ENCODE measurements at regions not wholly inside any gene's neighbourhood (a gene's known extent, or its start where the extent isn't known, plus 50 kb on each side); places are given as distances from the start of the nearest gene placed in this dataset.

GRCh38 chr2:16181741-16182090 is 241.4 kb downstream of the MYCN start:
- H3K9ac ChIP-seq (ENCODE audit: extremely low read depth, insufficient read length, low read length), result no peak overlapping the region
- H3K79me1 ChIP-seq (ENCODE audit: insufficient read depth, low read depth, low read length, poor library complexity, severe bottlenecking), result no peaks in the 10 kb centered on the region
- no peak overlapping the region for H2BK15ac ChIP-seq (ENCODE audit: low read depth, low read length)
- H3K23ac ChIP-seq (ENCODE audit: insufficient read length, low read depth, low read length), result no peak overlapping the region
- WGBS (ENCODE audit: extremely low coverage, insufficient read length, low lambda C conversion rate), result no CpG with 5 or more reads among the region's 8 CpGs
- no peak overlapping the region for H3K56ac ChIP-seq (ENCODE audit: insufficient read length, low read depth, low read length)
- H3K18ac ChIP-seq (ENCODE audit: insufficient read length, low read depth, low read length), result no peak overlapping the region
- no peak overlapping the region for H4K91ac ChIP-seq (ENCODE audit: insufficient read length, low read depth, low read length)
- H3K23me2 ChIP-seq (ENCODE audit: insufficient read length, low read depth, low read length, poor library complexity, severe bottlenecking), result no peaks in the 10 kb centered on the region
- Mint-ChIP-seq H3K4me3 (no peak overlapping the region), H3K36me3 (ENCODE audit: insufficient read depth in 1 of 3, low read depth in 3 of 3) (no peaks in the 10 kb centered on the region), H3K4me1 (peaks cover 28 to 29% of the 10 kb centered on the region in 2 experiments), H3K27me3 (ENCODE audit: low read depth) (no peaks in the 10 kb centered on the region), H3K27ac (no peak overlapping the region), H3K9me3 (no peaks in the 10 kb centered on the region)
- no peaks in the 10 kb centered on the region for H3K79me2 ChIP-seq (ENCODE audit: insufficient read depth, low read length)
- no peaks in the 10 kb centered on the region for H3K9me3 ChIP-seq (ENCODE audit: control insufficient read depth, low read depth, low read length)
- H4K5ac ChIP-seq (ENCODE audit: insufficient read length, low read depth, low read length), result no peak overlapping the region
- no peak overlapping the region for H2BK20ac ChIP-seq (ENCODE audit: low read depth, low read length, poor library complexity, severe bottlenecking)
- no peak overlapping the region for H3K4ac ChIP-seq (ENCODE audit: low read depth, low read length)
- no peak overlapping the region for H3K27ac ChIP-seq (ENCODE audit: insufficient read length, low read depth, low read length)
- no peak overlapping the region for H2BK12ac ChIP-seq (ENCODE audit: insufficient read length, low read depth, low read length)
- no peak overlapping the region for H2BK120ac ChIP-seq (ENCODE audit: low read depth, low read length, poor library complexity, severe bottlenecking)
- H2AK5ac ChIP-seq (ENCODE audit: insufficient read length, low read length), result no peak overlapping the region
- peaks cover 4% of the 10 kb centered on the region; the same call in 1 of the 2 replicates for H3K4me1 ChIP-seq (ENCODE audit: insufficient read depth, low read length)
- H3K27me3 ChIP-seq (ENCODE audit: insufficient read depth, low read length), result no peaks in the 10 kb centered on the region
- H4K20me1 ChIP-seq (ENCODE audit: control insufficient read depth, insufficient read depth, insufficient read length), result no peaks in the 10 kb centered on the region
- DNase-seq, result no peak
- TF ChIP-seq CTCF (conservative IDR thresholded peaks at IDR 0.05), result no peak
- H2BK5ac ChIP-seq (ENCODE audit: insufficient read length, low read length), result no peak overlapping the region
- H3K14ac ChIP-seq (ENCODE audit: insufficient read depth, low read length), result no peak overlapping the region
- H2AFZ ChIP-seq (ENCODE audit: low read length), result no peak overlapping the region
- no peak overlapping the region for H3K4me2 ChIP-seq (ENCODE audit: insufficient read depth, insufficient read length, low read length)
- H4K8ac ChIP-seq (replicated peaks; ENCODE audit: insufficient read length, low read depth, low read length), result no peak overlapping the region
- no peak overlapping the region for H3T11ph ChIP-seq (ENCODE audit: low read length)

All from H9 (cell line).